Loucy (cell line): ENCODE measurements at regions not wholly inside any gene's neighbourhood (a gene's known extent, or its start where the extent isn't known, plus 50 kb on each side); places are given as distances from the start of the nearest gene placed in this dataset.

ENCODE experiments used
- H2AFZ ChIP-seq: fragments of 200-600 bp; sonication (generic); 2 replicates; pipeline ENCODE4 v1.6.0; 2016; ENCODE audit warnings: antibody characterized with exemption, mild to moderate bottlenecking, low read length, moderate library complexity
- H3F3A ChIP-seq: fragments of 200-600 bp; 2 replicates; pipeline ENCODE4 v1.6.0; 2016; ENCODE audit warnings: antibody characterized with exemption, low read depth, mild to moderate bottlenecking
- H3K27me3 ChIP-seq: fragments of 200-600 bp; sonication (generic); 2 replicates; pipeline ENCODE4 v1.6.1; 2014; ENCODE audit warnings: low read length, mild to moderate bottlenecking; ENCODE audit not compliant: insufficient read depth, poor library complexity, severe bottlenecking
- H3K36me3 ChIP-seq: fragments of 200-600 bp; sonication (generic); 2 replicates; pipeline ENCODE4 v1.6.1; 2016; ENCODE audit warnings: low read length; ENCODE audit not compliant: insufficient read depth
- H3K4me1 ChIP-seq: fragments of 200-600 bp; sonication (generic); 2 replicates; pipeline ENCODE4 v1.5.1; 2014; ENCODE audit warnings: low read length, mild to moderate bottlenecking; ENCODE audit not compliant: insufficient read depth, poor library complexity, severe bottlenecking
- H3K4me2 ChIP-seq: fragments of 200-600 bp; sonication (generic); 2 replicates; pipeline ENCODE4 v1.6.0; 2014; ENCODE audit warnings: antibody characterized with exemption, low read length, low read depth, mild to moderate bottlenecking; ENCODE audit not compliant: poor library complexity, severe bottlenecking
- H3K4me3 ChIP-seq: fragments of 200-600 bp; sonication (generic); 2 replicates; pipeline ENCODE4 v1.5.1; 2014; ENCODE audit warnings: low read length, mild to moderate bottlenecking, mixed read lengths; ENCODE audit not compliant: poor library complexity, severe bottlenecking
- H3K79me2 ChIP-seq: fragments of 200-600 bp; sonication (generic); 2 replicates; pipeline ENCODE4 v1.6.1; 2014; ENCODE audit warnings: low read length; ENCODE audit not compliant: insufficient read depth
- H3K9ac ChIP-seq: fragments of 200-600 bp; sonication (generic); 2 replicates; pipeline ENCODE4 v1.6.0; 2014; ENCODE audit warnings: mild to moderate bottlenecking, low read depth, low read length, moderate library complexity; ENCODE audit not compliant: poor library complexity, severe bottlenecking
- H3K9me2 ChIP-seq: fragments of 200-600 bp; sonication (generic); replicated peaks from 2 replicates; pipeline ENCODE4 v1.6.1; 2016; ENCODE audit warnings: low read depth, low read length, mixed read lengths
- H3K9me3 ChIP-seq: fragments of 200-600 bp; sonication (generic); 2 replicates; pipeline ENCODE4 v1.6.1; 2014; ENCODE audit warnings: mild to moderate bottlenecking, antibody characterized with exemption, low read length, low read depth; ENCODE audit not compliant: insufficient read depth
- H4K20me1 ChIP-seq: fragments of 200-600 bp; sonication (generic); 2 replicates; pipeline ENCODE4 v1.6.0; 2014; ENCODE audit warnings: antibody characterized with exemption, low read length, mild to moderate bottlenecking; ENCODE audit not compliant: insufficient read depth, poor library complexity, severe bottlenecking
- CTCF ChIP-seq: fragments of 200-600 bp; sonication (generic); conservative IDR thresholded peaks from 2 replicates; pipeline ENCODE4 v1.5.1; 2014; ENCODE audit warnings: mild to moderate bottlenecking, antibody characterized with exemption, low read length
- EZH2phosphoT487 ChIP-seq: fragments of 200-600 bp; IDR thresholded peaks from 2 replicates; pipeline ENCODE4 v1.6.1; 2018; ENCODE audit warnings: antibody characterized with exemption, mild to moderate bottlenecking, moderate library complexity, borderline replicate concordance

- Histone ChIP-seq H3K27me3 (no peaks in the 10 kb centered on the region), H3K36me3 (no peaks in the 10 kb centered on the region), H3K4me2 (no peak overlapping the region), H3K9ac (no peak overlapping the region), H3K4me1 (peaks cover 6% of the 10 kb centered on the region), H3K4me3 (no peak overlapping the region), H3F3A (no peaks in the 10 kb centered on the region), H4K20me1 (no peaks in the 10 kb centered on the region), H2AFZ (no peak overlapping the region), H3K9me2 (no peaks in the 10 kb centered on the region), H3K79me2 (no peaks in the 10 kb centered on the region), H3K9me3 (no peaks in the 10 kb centered on the region)
- TF ChIP-seq EZH2phosphoT487 = no peak
- TF ChIP-seq CTCF = no peak
Observed at GRCh38 chr7:28318101-28318762, 94.1 kb upstream of the CREB5 start.

DNA sequence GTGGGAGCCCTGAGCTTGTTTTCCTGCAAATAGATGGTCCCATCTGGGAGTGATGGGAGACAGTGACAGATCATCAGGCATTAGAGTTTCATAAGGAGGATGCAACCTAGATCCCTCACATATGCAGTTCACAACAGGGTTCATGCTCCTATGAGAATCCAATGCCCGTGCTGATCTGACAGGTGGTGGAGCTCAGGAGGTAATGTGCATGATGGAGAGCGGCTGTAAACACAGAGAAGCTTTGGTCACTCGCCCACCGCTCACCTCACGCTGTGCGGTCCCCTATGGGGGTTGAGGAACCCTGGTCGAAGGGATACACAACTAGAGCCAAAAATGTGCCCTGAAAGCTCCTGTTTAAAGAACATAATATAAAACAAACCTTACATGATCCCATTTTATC, 88.5 kb upstream of the CREB5 start:
- TF ChIP-seq EZH2phosphoT487 (no peak), CTCF (no peak)

GRCh38 chr7:28328146-28328545, 84.2 kb upstream of the CREB5 start:
- Histone ChIP-seq H2AFZ (peak overlapping the region; percentile 73), H3F3A (no peaks in the 10 kb centered on the region), H3K4me1 (peaks cover 32% of the 10 kb centered on the region), H3K79me2 (no peaks in the 10 kb centered on the region), H3K27me3 (no peaks in the 10 kb centered on the region), H3K4me3 (no peak overlapping the region), H3K9ac (no peak overlapping the region), H3K9me2 (no peaks in the 10 kb centered on the region), H3K4me2 (peak overlapping the region; percentile 19), H4K20me1 (no peaks in the 10 kb centered on the region), H3K9me3 (no peaks in the 10 kb centered on the region), H3K36me3 (no peaks in the 10 kb centered on the region)
- TF ChIP-seq EZH2phosphoT487 (no peak), CTCF (no peak)

More for the DNA sequence above, 88.5 kb upstream of the CREB5 start:
- no peak overlapping the region for H3K4me3 ChIP-seq
- no peak overlapping the region for H3K4me2 ChIP-seq
- H3K36me3 ChIP-seq = no peaks in the 10 kb centered on the region
- peaks cover 17% of the 10 kb centered on the region for H3K4me1 ChIP-seq
- no peak overlapping the region for H3K9ac ChIP-seq
- H3K9me3 ChIP-seq = no peaks in the 10 kb centered on the region
- H3K79me2 ChIP-seq = no peaks in the 10 kb centered on the region
- no peaks in the 10 kb centered on the region for H3K9me2 ChIP-seq
- H3F3A ChIP-seq = no peaks in the 10 kb centered on the region
- H3K27me3 ChIP-seq = no peaks in the 10 kb centered on the region
- H2AFZ ChIP-seq = no peak overlapping the region
- no peaks in the 10 kb centered on the region for H4K20me1 ChIP-seq
